ENCODE measurements at regions not wholly inside any gene's neighbourhood (a gene's known extent, or its start where the extent isn't known, plus 50 kb on each side); places are given as distances from the start of the nearest gene placed in this dataset.

DNA sequence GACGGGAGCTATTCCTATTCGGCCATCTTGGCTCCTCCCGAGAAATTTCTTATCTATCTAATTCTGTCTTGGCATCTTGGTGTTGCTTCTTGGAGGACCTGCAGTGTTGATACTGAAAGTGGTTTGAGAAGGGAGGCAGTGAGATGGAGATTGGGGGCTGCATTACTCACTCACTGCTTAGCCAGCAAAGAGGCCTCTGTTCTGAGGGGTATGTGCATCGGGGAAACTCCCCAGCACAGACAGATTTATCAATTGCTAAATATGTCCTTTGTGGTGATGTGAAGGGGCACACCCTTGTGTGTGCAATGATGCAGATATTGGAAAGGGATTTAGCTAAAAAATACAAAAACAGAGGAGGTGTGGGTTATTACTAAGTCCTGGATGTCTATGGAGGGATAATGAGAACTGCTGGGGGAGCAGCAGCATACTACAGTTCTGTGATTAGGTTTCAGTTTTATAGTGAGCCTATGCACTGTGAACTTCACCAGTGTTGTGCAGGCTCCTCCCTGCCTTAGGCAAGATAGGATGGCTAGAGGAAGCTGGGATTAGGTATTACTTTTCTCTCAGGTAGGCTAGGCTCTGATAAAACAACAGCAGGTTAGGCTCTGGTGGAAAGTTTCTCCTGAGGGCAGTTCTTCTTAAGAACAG is 279.0 kb downstream of the HS3ST1 start:
- TF ChIP-seq FOXM1 (IDR thresholded peaks at IDR 0.05; ENCODE audit: borderline replicate concordance): no peak
- TF ChIP-seq FOXA1 (IDR thresholded peaks at IDR 0.05): no peak
- TF ChIP-seq, protein P1, sequence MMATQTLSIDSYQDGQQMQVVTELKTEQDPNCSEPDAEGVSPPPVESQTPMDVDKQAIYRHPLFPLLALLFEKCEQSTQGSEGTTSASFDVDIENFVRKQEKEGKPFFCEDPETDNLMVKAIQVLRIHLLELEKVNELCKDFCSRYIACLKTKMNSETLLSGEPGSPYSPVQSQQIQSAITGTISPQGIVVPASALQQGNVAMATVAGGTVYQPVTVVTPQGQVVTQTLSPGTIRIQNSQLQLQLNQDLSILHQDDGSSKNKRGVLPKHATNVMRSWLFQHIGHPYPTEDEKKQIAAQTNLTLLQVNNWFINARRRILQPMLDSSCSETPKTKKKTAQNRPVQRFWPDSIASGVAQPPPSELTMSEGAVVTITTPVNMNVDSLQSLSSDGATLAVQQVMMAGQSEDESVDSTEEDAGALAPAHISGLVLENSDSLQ (IDR thresholded peaks at IDR 0.05): no peak

All from HEK293T (cell line).